Ascending aorta (tissue), 2 donors: ENCODE measurements at regions not wholly inside any gene's neighbourhood (a gene's known extent, or its start where the extent isn't known, plus 50 kb on each side); places are given as distances from the start of the nearest gene placed in this dataset.

ENCODE experiments used
- DNase-seq, 2 donors: peaks; one replicate each; pipeline ENCODE4 v3.0.0-alpha.2; 2019; ENCODE audit warnings: low spot score in 2 of 2
- H3K27ac ChIP-seq, 2 donors: fragments of 200-600 bp; sonication (generic); one replicate each; pipeline ENCODE4 v1.5.1; 2016 to 2017; ENCODE audit warnings: mild to moderate bottlenecking in 1 of 2
- H3K27me3 ChIP-seq: fragments of 200-600 bp; sonication (generic); one replicate; pipeline ENCODE4 v1.5.1; 2017
- H3K36me3 ChIP-seq, 2 donors: fragments of 200-600 bp; sonication (generic); one replicate each; pipeline ENCODE4 v1.5.1; 2016
- H3K4me1 ChIP-seq, 2 donors: fragments of 200-600 bp; sonication (generic); one replicate each; pipeline ENCODE4 v1.5.1; 2016 to 2017; ENCODE audit warnings: mild to moderate bottlenecking in 1 of 2
- H3K4me3 ChIP-seq, 2 donors: fragments of 200-600 bp; sonication (generic); one replicate each; pipeline ENCODE4 v1.5.1; 2016 to 2017; ENCODE audit warnings: mild to moderate bottlenecking in 1 of 2
- H3K9me3 ChIP-seq, 2 donors: fragments of 200-600 bp; sonication (generic); one replicate each; pipeline ENCODE4 v1.5.1; 2016
- intact Hi-C: fragments of 100-400 bp; cut with DNase I; formaldehyde crosslinking; loops from one replicate; pipeline ENCODE4 v1.15.1; 2023
- TF ChIP-seq, protein P1 (sequence below), 3 experiments: fragments of 200-600 bp in 2 of 3; fragments of 450-650 bp in 1 of 3; sonication (generic) in 2 of 3; IDR thresholded peaks; one replicate each; pipeline ENCODE4 v1.5.1; 2016 to 2019; ENCODE audit warnings: antibody characterized with exemption in 3 of 3, mild to moderate bottlenecking in 1 of 3, moderate library complexity in 1 of 3

DNA sequence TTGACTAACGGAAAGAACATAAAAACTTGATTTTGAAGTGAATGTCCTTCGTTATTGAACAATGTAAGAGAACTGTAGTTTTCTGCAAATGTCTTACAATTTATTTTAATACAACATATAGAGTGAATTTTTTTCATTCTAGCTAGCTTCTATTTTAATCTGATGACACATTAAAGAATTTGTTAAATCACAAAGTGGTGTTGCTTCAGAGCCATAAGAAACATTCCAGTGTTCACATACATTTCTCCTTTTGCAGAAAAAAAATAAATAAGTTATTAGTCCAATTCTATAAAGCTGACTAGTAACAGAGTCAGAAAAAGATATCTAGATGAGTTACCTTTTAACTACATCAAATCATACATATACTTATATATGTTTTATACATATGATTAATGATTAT lies 914.3 kb upstream of the SLC39A10 start:
- TF ChIP-seq, protein P1, sequence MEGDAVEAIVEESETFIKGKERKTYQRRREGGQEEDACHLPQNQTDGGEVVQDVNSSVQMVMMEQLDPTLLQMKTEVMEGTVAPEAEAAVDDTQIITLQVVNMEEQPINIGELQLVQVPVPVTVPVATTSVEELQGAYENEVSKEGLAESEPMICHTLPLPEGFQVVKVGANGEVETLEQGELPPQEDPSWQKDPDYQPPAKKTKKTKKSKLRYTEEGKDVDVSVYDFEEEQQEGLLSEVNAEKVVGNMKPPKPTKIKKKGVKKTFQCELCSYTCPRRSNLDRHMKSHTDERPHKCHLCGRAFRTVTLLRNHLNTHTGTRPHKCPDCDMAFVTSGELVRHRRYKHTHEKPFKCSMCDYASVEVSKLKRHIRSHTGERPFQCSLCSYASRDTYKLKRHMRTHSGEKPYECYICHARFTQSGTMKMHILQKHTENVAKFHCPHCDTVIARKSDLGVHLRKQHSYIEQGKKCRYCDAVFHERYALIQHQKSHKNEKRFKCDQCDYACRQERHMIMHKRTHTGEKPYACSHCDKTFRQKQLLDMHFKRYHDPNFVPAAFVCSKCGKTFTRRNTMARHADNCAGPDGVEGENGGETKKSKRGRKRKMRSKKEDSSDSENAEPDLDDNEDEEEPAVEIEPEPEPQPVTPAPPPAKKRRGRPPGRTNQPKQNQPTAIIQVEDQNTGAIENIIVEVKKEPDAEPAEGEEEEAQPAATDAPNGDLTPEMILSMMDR (IDR thresholded peaks at IDR 0.05), result no peak
- H3K27ac ChIP-seq, result no peak overlapping the region

GRCh38 chr2:194739217-194739616 lies 917.8 kb upstream of the SLC39A10 start:
- Histone ChIP-seq H3K4me1 (no peaks in the 10 kb centered on the region), H3K4me3 (no peak overlapping the region), H3K27me3 (no peaks in the 10 kb centered on the region), H3K27ac (no peak overlapping the region), H3K36me3 (no peaks in the 10 kb centered on the region), H3K9me3 (no peaks in the 10 kb centered on the region)
- TF ChIP-seq, protein P1 (IDR thresholded peaks at IDR 0.05), result no peak
- intact Hi-C loops, result no loop called here
- no peak for DNase-seq

More for the DNA sequence above, 914.3 kb upstream of the SLC39A10 start:
- Histone ChIP-seq H3K4me3 (no peak overlapping the region), H3K4me1 (no peaks in the 10 kb centered on the region), H3K27me3 (no peaks in the 10 kb centered on the region), H3K36me3 (no peaks in the 10 kb centered on the region), H3K9me3 (no peaks in the 10 kb centered on the region)
- DNase-seq, result no peak
- intact Hi-C loops, result no loop called here

DNA sequence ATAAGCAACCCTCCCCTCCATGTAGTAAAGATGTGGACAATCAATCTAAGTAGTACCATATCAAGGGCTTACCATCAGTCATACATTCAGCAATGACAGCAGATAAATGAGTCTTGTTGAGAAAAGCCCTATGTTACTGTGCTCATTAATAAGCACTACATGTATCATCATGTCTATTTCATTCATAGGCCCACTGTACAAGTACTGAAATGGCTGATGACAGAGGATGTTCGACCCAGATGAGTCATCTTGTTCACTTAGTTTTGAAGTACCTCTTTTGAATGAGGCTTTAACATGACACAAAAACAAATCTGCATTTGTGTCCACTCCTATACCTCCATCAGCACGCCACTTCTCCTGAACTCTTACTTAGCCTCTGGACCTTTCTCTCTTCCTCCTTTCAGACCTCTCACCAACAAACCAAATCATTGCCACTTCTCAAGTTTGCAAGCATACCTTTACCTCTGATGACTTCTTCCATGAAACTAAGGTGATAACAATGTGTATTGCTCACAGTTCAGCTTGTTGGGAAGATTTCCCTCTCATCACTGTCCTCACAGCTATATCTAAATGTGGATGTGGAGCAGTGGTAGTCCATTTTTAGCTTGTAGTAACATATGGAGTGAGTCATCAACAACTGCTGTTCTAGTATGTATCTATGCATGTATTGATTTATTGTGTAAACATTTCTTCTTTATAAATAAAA lies 921.0 kb upstream of the SLC39A10 start:
- no peak overlapping the region for H3K4me3 ChIP-seq
- intact Hi-C loops, result no loop called here
- DNase-seq, result no peak
- TF ChIP-seq, protein P1 (IDR thresholded peaks at IDR 0.05), result no peak
- H3K36me3 ChIP-seq, result no peaks in the 10 kb centered on the region
- H3K27me3 ChIP-seq, result no peaks in the 10 kb centered on the region
- H3K27ac ChIP-seq, result no peak overlapping the region
- no peaks in the 10 kb centered on the region for H3K4me1 ChIP-seq
- H3K9me3 ChIP-seq, result no peaks in the 10 kb centered on the region

- H3K27ac ChIP-seq, result no peak overlapping the region
- H3K9me3 ChIP-seq, result no peaks in the 10 kb centered on the region
- no peaks in the 10 kb centered on the region for H3K27me3 ChIP-seq
- TF ChIP-seq, protein P1 (IDR thresholded peaks at IDR 0.05), result no peak
- intact Hi-C loops, result no loop called here
- H3K4me1 ChIP-seq, result no peaks in the 10 kb centered on the region
- H3K36me3 ChIP-seq, result no peaks in the 10 kb centered on the region
- DNase-seq, result no peak
- no peak overlapping the region for H3K4me3 ChIP-seq
Observed at GRCh38 chr2:194730266-194730665, 926.8 kb upstream of the SLC39A10 start.

- no peaks in the 10 kb centered on the region for H3K36me3 ChIP-seq
- intact Hi-C loops, result no loop called here
Observed at GRCh38 chr2:194725169-194725568, 931.9 kb upstream of the SLC39A10 start.

More at GRCh38 chr2:194725169-194725568, 931.9 kb upstream of the SLC39A10 start:
- Histone ChIP-seq H3K4me1 (no peaks in the 10 kb centered on the region), H3K27ac (no peak overlapping the region), H3K4me3 (no peak overlapping the region), H3K27me3 (no peaks in the 10 kb centered on the region), H3K9me3 (no peaks in the 10 kb centered on the region)
- TF ChIP-seq, protein P1 (IDR thresholded peaks at IDR 0.05), result no peak
- DNase-seq, result no peak
